ENCODE measurements at regions not wholly inside any gene's neighbourhood (a gene's known extent, or its start where the extent isn't known, plus 50 kb on each side); places are given as distances from the start of the nearest gene placed in this dataset.

GRCh38 chr18:71689416-71690160 lies 854.6 kb downstream of the CBLN2 start:
- TF ChIP-seq, protein P1, sequence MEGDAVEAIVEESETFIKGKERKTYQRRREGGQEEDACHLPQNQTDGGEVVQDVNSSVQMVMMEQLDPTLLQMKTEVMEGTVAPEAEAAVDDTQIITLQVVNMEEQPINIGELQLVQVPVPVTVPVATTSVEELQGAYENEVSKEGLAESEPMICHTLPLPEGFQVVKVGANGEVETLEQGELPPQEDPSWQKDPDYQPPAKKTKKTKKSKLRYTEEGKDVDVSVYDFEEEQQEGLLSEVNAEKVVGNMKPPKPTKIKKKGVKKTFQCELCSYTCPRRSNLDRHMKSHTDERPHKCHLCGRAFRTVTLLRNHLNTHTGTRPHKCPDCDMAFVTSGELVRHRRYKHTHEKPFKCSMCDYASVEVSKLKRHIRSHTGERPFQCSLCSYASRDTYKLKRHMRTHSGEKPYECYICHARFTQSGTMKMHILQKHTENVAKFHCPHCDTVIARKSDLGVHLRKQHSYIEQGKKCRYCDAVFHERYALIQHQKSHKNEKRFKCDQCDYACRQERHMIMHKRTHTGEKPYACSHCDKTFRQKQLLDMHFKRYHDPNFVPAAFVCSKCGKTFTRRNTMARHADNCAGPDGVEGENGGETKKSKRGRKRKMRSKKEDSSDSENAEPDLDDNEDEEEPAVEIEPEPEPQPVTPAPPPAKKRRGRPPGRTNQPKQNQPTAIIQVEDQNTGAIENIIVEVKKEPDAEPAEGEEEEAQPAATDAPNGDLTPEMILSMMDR (IDR thresholded peaks at IDR 0.05) = no peak
- no peak for TF ChIP-seq POLR2A (IDR thresholded peaks at IDR 0.05)
- DNase-seq (no peak), ATAC-seq (no peak)
- Histone ChIP-seq H3K4me3 (no peak overlapping the region), H3K4me1 (no peaks in the 10 kb centered on the region), H3K27ac (no peak overlapping the region), H3K27me3 (no peaks in the 10 kb centered on the region), H3K9me3 (no peaks in the 10 kb centered on the region), H3K36me3 (replicated peaks in 1 of 2; ENCODE audit: insufficient read depth in 1 of 2, low read depth in 2 of 2) (no peaks in the 10 kb centered on the region)
- 59 to 62% methylated on average over 2 of the region's 2 CpGs for WGBS, 2 donors
- intact Hi-C loops (cut with DNase I) = no loop called here

GRCh38 chr18:71682591-71682990 lies 861.6 kb downstream of the CBLN2 start:
- TF ChIP-seq, protein P1 (IDR thresholded peaks at IDR 0.05) = no peak
- TF ChIP-seq POLR2A (IDR thresholded peaks at IDR 0.05) = no peak
- no peaks in the 10 kb centered on the region for H3K36me3 ChIP-seq (replicated peaks in 1 of 2; ENCODE audit: insufficient read depth in 1 of 2, low read depth in 2 of 2)
- no peak for ATAC-seq
- H3K27ac ChIP-seq = no peak overlapping the region
- no peak for DNase-seq
- no peaks in the 10 kb centered on the region for H3K27me3 ChIP-seq
- H3K9me3 ChIP-seq = no peaks in the 10 kb centered on the region
- WGBS, 2 donors = 19% methylated on average over 5 of the region's 5 CpGs
- intact Hi-C loops (cut with DNase I) = no loop called here
- H3K4me3 ChIP-seq = no peak overlapping the region
- H3K4me1 ChIP-seq = no peaks in the 10 kb centered on the region

GRCh38 chr18:71678144-71678543 lies 866.0 kb downstream of the CBLN2 start:
- no peaks in the 10 kb centered on the region for H3K27me3 ChIP-seq
- TF ChIP-seq, protein P1 (IDR thresholded peaks at IDR 0.05) = no peak
- TF ChIP-seq POLR2A (IDR thresholded peaks at IDR 0.05) = no peak
- H3K4me1 ChIP-seq = no peaks in the 10 kb centered on the region
- H3K36me3 ChIP-seq (replicated peaks in 1 of 2; ENCODE audit: insufficient read depth in 1 of 2, low read depth in 2 of 2) = no peaks in the 10 kb centered on the region
- no peak overlapping the region for H3K27ac ChIP-seq
- no peak overlapping the region for H3K4me3 ChIP-seq
- no peaks in the 10 kb centered on the region for H3K9me3 ChIP-seq
- ATAC-seq = no peak
- intact Hi-C loops (cut with DNase I) = no loop called here
- DNase-seq = no peak
- 60% methylated on average over 2 of the region's 2 CpGs for WGBS, 2 donors

DNA sequence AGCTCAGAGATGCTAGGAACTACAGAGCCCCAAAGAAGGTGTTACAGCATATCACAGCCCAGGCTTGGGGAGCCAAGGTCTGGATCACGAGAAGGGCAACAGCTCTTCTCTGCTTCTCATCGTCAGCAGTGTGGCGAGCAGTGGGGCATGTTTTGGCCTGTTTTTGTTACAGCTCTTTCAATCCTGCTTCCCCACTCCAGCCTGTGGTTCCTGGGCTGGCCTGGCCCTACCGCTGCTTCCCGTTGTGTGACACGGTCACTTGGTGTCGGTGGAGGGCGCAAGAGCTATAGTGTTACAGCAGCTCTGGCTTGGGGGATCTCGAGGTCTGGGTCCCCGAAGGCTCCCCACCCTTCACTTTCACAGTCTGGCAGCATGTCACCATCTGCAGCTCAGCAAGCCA lies 870.2 kb downstream of the CBLN2 start:
- H3K4me3 ChIP-seq = no peak overlapping the region
- H3K27ac ChIP-seq = no peak overlapping the region
- DNase-seq (no peak), ATAC-seq (no peak)
- no peaks in the 10 kb centered on the region for H3K9me3 ChIP-seq
- no peaks in the 10 kb centered on the region for H3K27me3 ChIP-seq
- no peaks in the 10 kb centered on the region for H3K36me3 ChIP-seq (replicated peaks in 1 of 2; ENCODE audit: insufficient read depth in 1 of 2, low read depth in 2 of 2)
- TF ChIP-seq POLR2A (IDR thresholded peaks at IDR 0.05) = no peak
- TF ChIP-seq, protein P1 (IDR thresholded peaks at IDR 0.05) = no peak
- intact Hi-C loops (cut with DNase I) = no loop called here
- 68 to 83% methylated on average over 10 of the region's 10 CpGs for WGBS, 2 donors
- no peaks in the 10 kb centered on the region for H3K4me1 ChIP-seq

GRCh38 chr18:71673498-71673897 lies 870.6 kb downstream of the CBLN2 start:
- intact Hi-C loops (cut with DNase I) = no loop called here
- Histone ChIP-seq H3K9me3 (no peaks in the 10 kb centered on the region), H3K4me1 (no peaks in the 10 kb centered on the region), H3K27me3 (no peaks in the 10 kb centered on the region), H3K27ac (no peak overlapping the region), H3K36me3 (replicated peaks in 1 of 2; ENCODE audit: insufficient read depth in 1 of 2, low read depth in 2 of 2) (no peaks in the 10 kb centered on the region), H3K4me3 (no peak overlapping the region)
- WGBS, 2 donors = 65 to 83% methylated on average over 4 to 5 of the region's 5 CpGs
- ATAC-seq (no peak), DNase-seq (no peak)
- no peak for TF ChIP-seq POLR2A (IDR thresholded peaks at IDR 0.05)
- TF ChIP-seq, protein P1 (IDR thresholded peaks at IDR 0.05) = no peak
